ENCODE measurements at regions not wholly inside any gene's neighbourhood (a gene's known extent, or its start where the extent isn't known, plus 50 kb on each side); places are given as distances from the start of the nearest gene placed in this dataset.

GRCh38 chr11:41519696-41520095 is 60.2 kb upstream of the LRRC4C start:
- ChIA-PET CTCF (no interaction called here), POLR2A (no interaction called here)
- H3K9me3 ChIP-seq (ENCODE audit: control insufficient read depth, insufficient read depth, low read length): no peaks in the 10 kb centered on the region; the same call in 1 of the 2 replicates
- no peak overlapping the region for H3K27ac ChIP-seq (ENCODE audit: low read depth, low read length)
- no peak overlapping the region for H3K4me3 ChIP-seq (ENCODE audit: low read depth, low read length)
- no peak for DNase-seq (ENCODE audit: low read depth, low spot score)
- H3K27me3 ChIP-seq (ENCODE audit: control insufficient read depth, insufficient read depth, low read length): no peaks in the 10 kb centered on the region
- TF ChIP-seq CTCF (IDR thresholded peaks at IDR 0.05; ENCODE audit: low read depth, low read length): no peak

- CTCF ChIA-PET: no interaction called here
- DNase-seq (ENCODE audit: low read depth, low spot score): no peak
- POLR2A ChIA-PET: no interaction called here
- no peak overlapping the region for H3K4me3 ChIP-seq (ENCODE audit: low read depth, low read length)
- TF ChIP-seq CTCF (IDR thresholded peaks at IDR 0.05; ENCODE audit: low read depth, low read length): no peak
- no peaks in the 10 kb centered on the region; the same call in 1 of the 2 replicates for H3K9me3 ChIP-seq (ENCODE audit: control insufficient read depth, insufficient read depth, low read length)
- no peak overlapping the region for H3K27ac ChIP-seq (ENCODE audit: low read depth, low read length)
- H3K27me3 ChIP-seq (ENCODE audit: control insufficient read depth, insufficient read depth, low read length): no peaks in the 10 kb centered on the region
Measured at GRCh38 chr11:41522391-41522790, 62.9 kb upstream of the LRRC4C start.

- ChIA-PET CTCF (no interaction called here), POLR2A (no interaction called here)
- DNase-seq (ENCODE audit: low read depth, low spot score): no peak
- Histone ChIP-seq H3K27me3 (ENCODE audit: control insufficient read depth, insufficient read depth, low read length) (no peaks in the 10 kb centered on the region), H3K4me3 (ENCODE audit: low read depth, low read length) (no peak overlapping the region), H3K9me3 (ENCODE audit: control insufficient read depth, insufficient read depth, low read length) (no peaks in the 10 kb centered on the region; the same call in 1 of the 2 replicates), H3K27ac (ENCODE audit: low read depth, low read length) (no peak overlapping the region)
- TF ChIP-seq CTCF (IDR thresholded peaks at IDR 0.05; ENCODE audit: low read depth, low read length): no peak
Measured at GRCh38 chr11:41522899-41523672, 63.6 kb upstream of the LRRC4C start.

GRCh38 chr11:41527530-41527929 is 68.1 kb upstream of the LRRC4C start:
- POLR2A ChIA-PET: no interaction called here

More at GRCh38 chr11:41527530-41527929, 68.1 kb upstream of the LRRC4C start:
- CTCF ChIA-PET: no interaction called here
- DNase-seq (ENCODE audit: low read depth, low spot score): no peak
- Histone ChIP-seq H3K9me3 (ENCODE audit: control insufficient read depth, insufficient read depth, low read length) (no peaks in the 10 kb centered on the region; the same call in 1 of the 2 replicates), H3K4me3 (ENCODE audit: low read depth, low read length) (no peak overlapping the region), H3K27ac (ENCODE audit: low read depth, low read length) (no peak overlapping the region), H3K27me3 (ENCODE audit: control insufficient read depth, insufficient read depth, low read length) (no peaks in the 10 kb centered on the region)
- no peak for TF ChIP-seq CTCF (IDR thresholded peaks at IDR 0.05; ENCODE audit: low read depth, low read length)
